IMR-90 (cell line): ENCODE measurements at regions not wholly inside any gene's neighbourhood (a gene's known extent, or its start where the extent isn't known, plus 50 kb on each side); places are given as distances from the start of the nearest gene placed in this dataset.

ENCODE experiments used
- ATAC-seq: fragments of 200-7000 bp; cut with Tn5 transposase; 2 replicates; pipeline ENCODE4 v1.9.1; 2020; ENCODE audit warnings: low read depth, mild to moderate bottlenecking, moderate library complexity
- BruUV-seq: library from RNA; stranded (reverse); fragments of 400-500 nt; replicated peaks from 2 replicates; lab custom pipeline; 2021; lab: Mats Ljungman, UMichigan
- CTCF ChIA-PET: fragments of 300-600 bp; formaldehyde crosslinking; extraction: SDS; loops from one replicate; lab custom pipeline; 2021; ENCODE audit warnings: antibody characterized with exemption; lab: Yijun Ruan, JAX
- POLR2A ChIA-PET: fragments of 300-600 bp; sonication (Branson Sonifier 250); formaldehyde crosslinking; loops from one replicate; lab custom pipeline; 2022; ENCODE audit warnings: antibody characterized with exemption; ENCODE audit not compliant: unreplicated experiment; lab: Charles Lee
- DNase-seq: peaks from one replicate; pipeline ENCODE4 v3.0.0; 2013
- H2AFZ ChIP-seq: replicated peaks from 2 replicates; pipeline ENCODE3; 2013; ENCODE audit warnings: low read length, mild to moderate bottlenecking; ENCODE audit not compliant: poor library complexity
- H2AK5ac ChIP-seq: 2 replicates; pipeline ENCODE4 v1.6.1; 2013; ENCODE audit warnings: low read depth, low read length, inconsistent platforms
- H2AK9ac ChIP-seq: replicated peaks from 2 replicates; pipeline ENCODE3; 2013; ENCODE audit warnings: mild to moderate bottlenecking, low read depth, low read length, moderate library complexity; ENCODE audit not compliant: poor library complexity
- H2BK120ac ChIP-seq: 2 replicates; pipeline ENCODE4 v1.6.1; 2013; ENCODE audit warnings: low read depth, low read length, inconsistent platforms
- H2BK15ac ChIP-seq: 3 replicates; pipeline ENCODE4 v1.6.1; 2013; ENCODE audit warnings: low read depth, low read length, inconsistent platforms
- H2BK20ac ChIP-seq: 2 replicates; pipeline ENCODE4 v1.6.1; 2013; ENCODE audit warnings: low read depth, mild to moderate bottlenecking, inconsistent platforms, low read length, moderate library complexity
- H2BK5ac ChIP-seq: 2 replicates; pipeline ENCODE4 v1.6.1; 2013; ENCODE audit warnings: mild to moderate bottlenecking, low read depth, low read length, inconsistent platforms; ENCODE audit not compliant: poor library complexity, severe bottlenecking
- H3K14ac ChIP-seq: replicated peaks from 2 replicates; pipeline ENCODE4 v1.6.1; 2013; ENCODE audit warnings: low read depth, low read length, inconsistent platforms
- H3K18ac ChIP-seq: 2 replicates; pipeline ENCODE4 v1.6.1; 2013; ENCODE audit warnings: low read depth, low read length, control low read depth
- H3K23ac ChIP-seq: 2 replicates; pipeline ENCODE4 v1.6.1; 2013; ENCODE audit warnings: low read depth, low read length, inconsistent platforms
- H3K27ac ChIP-seq: 2 replicates; pipeline ENCODE4 v1.5.1; 2013; ENCODE audit warnings: mild to moderate bottlenecking, control low read depth, low read length; ENCODE audit not compliant: insufficient read depth
- H3K27me3 ChIP-seq: 2 replicates; pipeline ENCODE4 v1.6.1; 2013; ENCODE audit warnings: low read length; ENCODE audit not compliant: control insufficient read depth, insufficient read depth
- H3K36me3 ChIP-seq: 2 replicates; pipeline ENCODE4 v1.6.1; 2013; ENCODE audit warnings: low read length, mixed read lengths; ENCODE audit not compliant: control insufficient read depth, insufficient read depth
- H3K4ac ChIP-seq: 2 replicates; pipeline ENCODE4 v1.6.1; 2013; ENCODE audit warnings: low read depth, low read length, inconsistent platforms
- H3K4me1 ChIP-seq: 2 replicates; pipeline ENCODE4 v1.6.1; 2013; ENCODE audit warnings: low read length, mixed read lengths; ENCODE audit not compliant: control insufficient read depth, insufficient read depth
- H3K4me2 ChIP-seq: 2 replicates; pipeline ENCODE4 v1.6.1; 2013; ENCODE audit warnings: low read depth, mild to moderate bottlenecking, control low read depth, low read length, moderate library complexity
- H3K4me3 ChIP-seq: 2 replicates; pipeline ENCODE4 v1.5.1; 2013; ENCODE audit warnings: low read depth, mild to moderate bottlenecking, control low read depth, low read length, moderate library complexity; ENCODE audit not compliant: insufficient read depth
- H3K56ac ChIP-seq: 2 replicates; pipeline ENCODE4 v1.6.1; 2013; ENCODE audit warnings: low read length, inconsistent platforms; ENCODE audit not compliant: insufficient read depth; ENCODE audit errors: extremely low read depth
- H3K79me1 ChIP-seq, 2 experiments: 2 replicates each; pipeline ENCODE4 v1.6.1; 2013; ENCODE audit warnings: low read length in 2 of 2, inconsistent platforms in 1 of 2, low read depth in 1 of 2
- H3K9ac ChIP-seq: 2 replicates; pipeline ENCODE4 v1.6.1; 2013; ENCODE audit warnings: low read depth, low read length, control low read depth
- H3K9me1 ChIP-seq: 2 replicates; pipeline ENCODE4 v1.6.1; 2013; ENCODE audit warnings: low read length, inconsistent platforms; ENCODE audit not compliant: insufficient read depth
- H3K9me3 ChIP-seq: 2 replicates; pipeline ENCODE4 v1.6.1; 2013; ENCODE audit warnings: low read length; ENCODE audit not compliant: control insufficient read depth, insufficient read depth
- H4K20me1 ChIP-seq: 2 replicates; pipeline ENCODE4 v1.6.1; 2013; ENCODE audit warnings: low read length, inconsistent platforms; ENCODE audit not compliant: insufficient read depth
- H4K5ac ChIP-seq: 2 replicates; pipeline ENCODE4 v1.6.1; 2013; ENCODE audit warnings: mild to moderate bottlenecking, low read depth, low read length, control low read depth
- H4K8ac ChIP-seq, 2 experiments: 2 replicates each; pipeline ENCODE4 v1.6.1; 2013; ENCODE audit warnings: low read depth in 2 of 2, low read length in 2 of 2, control low read depth in 1 of 2, inconsistent platforms in 1 of 2
- H4K91ac ChIP-seq: 2 replicates; pipeline ENCODE4 v1.6.1; 2013; ENCODE audit warnings: low read depth, low read length, inconsistent platforms; ENCODE audit not compliant: insufficient read depth
- FOS ChIP-seq: fragments of 150-350 bp; IDR thresholded peaks from 2 replicates; pipeline ENCODE4 v1.6.1; 2016; ENCODE audit warnings: low read depth, low read length
- MAFK ChIP-seq: IDR thresholded peaks from 2 replicates; pipeline ENCODE4 v1.6.1; 2012; ENCODE audit warnings: low read depth, low read length, improper control_type of control experiment
- WGBS, 2 experiments: methylation state at CpG; one replicate each; pipeline versions ENCODE4 v1.1.5 to v1.1.7; 2013; ENCODE audit warnings: missing lambda C conversion rate in 2 of 2; ENCODE audit not compliant: insufficient read length in 1 of 2; ENCODE audit errors: extremely low coverage in 2 of 2; 5-methylcytosine and 5-hydroxymethylcytosine counted together
- dilution Hi-C: fragments of 300-500 bp; cut with HindIII; formaldehyde crosslinking; loops from one replicate; pipeline ENCODE4 v1.14.3; 2018; ENCODE audit warnings: low sequenced_read_pairs; ENCODE audit not compliant: unreplicated experiment
- in situ Hi-C: fragments of 300-500 bp; cut with MboI; formaldehyde crosslinking; loops from 3 replicates; pipeline ENCODE4 v1.14.3; 2019; ENCODE audit warnings: low sequenced_read_pairs, inconsistent platforms, mixed read lengths
- intact Hi-C: fragments of 100-400 bp; cut with micrococcal nuclease; formaldehyde crosslinking; loops from 2 replicates; pipeline ENCODE4 v1.10.0; 2022

DNA sequence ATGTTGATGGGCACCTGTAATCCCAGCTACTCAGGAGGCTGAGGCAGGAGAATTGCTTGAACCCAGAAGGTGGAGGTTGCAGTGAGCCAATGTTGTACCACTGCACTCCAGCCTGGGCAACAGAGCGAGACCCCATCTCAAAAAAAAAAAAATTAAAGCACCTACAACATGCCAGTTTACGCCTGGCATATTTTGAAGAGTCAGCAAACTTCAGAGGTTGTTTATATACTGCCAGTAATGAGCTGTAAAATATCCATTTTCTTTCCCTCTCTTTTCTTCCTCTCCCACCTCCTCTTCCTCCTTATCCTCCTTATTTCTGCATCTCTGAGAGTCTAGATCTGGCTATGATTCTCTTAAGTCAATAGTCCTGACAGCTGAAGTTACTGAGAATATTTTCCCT is 556.5 kb upstream of the LARGE1 start:
- intact Hi-C loops, result no loop called here
- H2AK9ac ChIP-seq, result no peak overlapping the region

More for the DNA sequence above, 556.5 kb upstream of the LARGE1 start:
- H3K4me3 ChIP-seq, result no peak overlapping the region
- WGBS, 2 experiments, result no CpG with 5 or more reads among the region's 2 CpGs
- no peak overlapping the region for H3K18ac ChIP-seq
- H2BK20ac ChIP-seq, result no peak overlapping the region
- CTCF ChIA-PET, result interaction anchor here (0.6 kb wide), 2 partner anchors 21 to 267 kb away, joined by 4 to 5 read pairs; no protein-coding TSS in a partner anchor
- no peak overlapping the region for H2AK5ac ChIP-seq
- H4K8ac ChIP-seq, result no peak overlapping the region
- no peak overlapping the region for H3K4ac ChIP-seq
- no peaks in the 10 kb centered on the region for H3K79me1 ChIP-seq
- H2BK15ac ChIP-seq, result no peak overlapping the region
- no TSS peak for BruUV-seq
- H3K27me3 ChIP-seq, result no peaks in the 10 kb centered on the region
- no peak overlapping the region for H2BK5ac ChIP-seq
- no peak overlapping the region for H3K27ac ChIP-seq
- TF ChIP-seq FOS (no peak), MAFK (peak; percentile 57)
- peaks cover 25% of the 10 kb centered on the region for H3K9me3 ChIP-seq
- in situ Hi-C loops (no loop called here), dilution Hi-C loops (no loop called here)
- no peak for DNase-seq
- no peak overlapping the region for H4K91ac ChIP-seq
- H3K14ac ChIP-seq, result no peak overlapping the region
- no peak overlapping the region for H2BK120ac ChIP-seq
- H3K4me1 ChIP-seq, result no peaks in the 10 kb centered on the region
- no peak overlapping the region for H4K5ac ChIP-seq
- no peaks in the 10 kb centered on the region for H4K20me1 ChIP-seq
- H3K9me1 ChIP-seq, result no peaks in the 10 kb centered on the region
- ATAC-seq, result no peak
- H3K9ac ChIP-seq, result no peak overlapping the region
- no peaks in the 10 kb centered on the region for H3K36me3 ChIP-seq
- no peak overlapping the region for H3K4me2 ChIP-seq
- H3K56ac ChIP-seq, result no peak overlapping the region
- H2AFZ ChIP-seq, result no peak overlapping the region
- H3K23ac ChIP-seq, result no peak overlapping the region
- POLR2A ChIA-PET, result no interaction called here
